ENCODE measurements at regions not wholly inside any gene's neighbourhood (a gene's known extent, or its start where the extent isn't known, plus 50 kb on each side); places are given as distances from the start of the nearest gene placed in this dataset.

DNA sequence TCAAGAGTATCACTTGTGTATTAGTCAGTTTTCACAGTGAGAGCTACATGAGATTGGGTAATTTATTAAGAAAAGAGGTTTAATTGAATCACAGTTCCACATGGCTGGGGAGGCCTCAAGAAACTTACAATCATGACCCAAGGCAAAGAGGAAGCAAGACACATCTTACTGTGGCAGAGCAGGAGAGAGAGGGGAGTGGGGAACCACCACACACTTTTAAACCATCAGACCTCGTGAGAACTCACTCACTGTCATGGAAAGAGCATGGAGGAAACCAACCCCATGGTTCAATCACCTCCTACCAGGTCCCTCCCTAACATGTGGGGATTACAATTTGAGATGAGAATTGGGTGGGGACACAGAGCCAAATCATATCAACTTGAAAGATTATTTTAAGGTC lies 522.9 kb downstream of the FLRT2 start:
- TF ChIP-seq, protein P1, sequence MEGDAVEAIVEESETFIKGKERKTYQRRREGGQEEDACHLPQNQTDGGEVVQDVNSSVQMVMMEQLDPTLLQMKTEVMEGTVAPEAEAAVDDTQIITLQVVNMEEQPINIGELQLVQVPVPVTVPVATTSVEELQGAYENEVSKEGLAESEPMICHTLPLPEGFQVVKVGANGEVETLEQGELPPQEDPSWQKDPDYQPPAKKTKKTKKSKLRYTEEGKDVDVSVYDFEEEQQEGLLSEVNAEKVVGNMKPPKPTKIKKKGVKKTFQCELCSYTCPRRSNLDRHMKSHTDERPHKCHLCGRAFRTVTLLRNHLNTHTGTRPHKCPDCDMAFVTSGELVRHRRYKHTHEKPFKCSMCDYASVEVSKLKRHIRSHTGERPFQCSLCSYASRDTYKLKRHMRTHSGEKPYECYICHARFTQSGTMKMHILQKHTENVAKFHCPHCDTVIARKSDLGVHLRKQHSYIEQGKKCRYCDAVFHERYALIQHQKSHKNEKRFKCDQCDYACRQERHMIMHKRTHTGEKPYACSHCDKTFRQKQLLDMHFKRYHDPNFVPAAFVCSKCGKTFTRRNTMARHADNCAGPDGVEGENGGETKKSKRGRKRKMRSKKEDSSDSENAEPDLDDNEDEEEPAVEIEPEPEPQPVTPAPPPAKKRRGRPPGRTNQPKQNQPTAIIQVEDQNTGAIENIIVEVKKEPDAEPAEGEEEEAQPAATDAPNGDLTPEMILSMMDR (conservative IDR thresholded peaks at IDR 0.05), result no peak
- TF ChIP-seq EZH2 (IDR thresholded peaks at IDR 0.05; ENCODE audit: low read depth), result no peak

All from PC-9 (cell line).